ENCODE measurements at regions not wholly inside any gene's neighbourhood (a gene's known extent, or its start where the extent isn't known, plus 50 kb on each side); places are given as distances from the start of the nearest gene placed in this dataset.

DNA sequence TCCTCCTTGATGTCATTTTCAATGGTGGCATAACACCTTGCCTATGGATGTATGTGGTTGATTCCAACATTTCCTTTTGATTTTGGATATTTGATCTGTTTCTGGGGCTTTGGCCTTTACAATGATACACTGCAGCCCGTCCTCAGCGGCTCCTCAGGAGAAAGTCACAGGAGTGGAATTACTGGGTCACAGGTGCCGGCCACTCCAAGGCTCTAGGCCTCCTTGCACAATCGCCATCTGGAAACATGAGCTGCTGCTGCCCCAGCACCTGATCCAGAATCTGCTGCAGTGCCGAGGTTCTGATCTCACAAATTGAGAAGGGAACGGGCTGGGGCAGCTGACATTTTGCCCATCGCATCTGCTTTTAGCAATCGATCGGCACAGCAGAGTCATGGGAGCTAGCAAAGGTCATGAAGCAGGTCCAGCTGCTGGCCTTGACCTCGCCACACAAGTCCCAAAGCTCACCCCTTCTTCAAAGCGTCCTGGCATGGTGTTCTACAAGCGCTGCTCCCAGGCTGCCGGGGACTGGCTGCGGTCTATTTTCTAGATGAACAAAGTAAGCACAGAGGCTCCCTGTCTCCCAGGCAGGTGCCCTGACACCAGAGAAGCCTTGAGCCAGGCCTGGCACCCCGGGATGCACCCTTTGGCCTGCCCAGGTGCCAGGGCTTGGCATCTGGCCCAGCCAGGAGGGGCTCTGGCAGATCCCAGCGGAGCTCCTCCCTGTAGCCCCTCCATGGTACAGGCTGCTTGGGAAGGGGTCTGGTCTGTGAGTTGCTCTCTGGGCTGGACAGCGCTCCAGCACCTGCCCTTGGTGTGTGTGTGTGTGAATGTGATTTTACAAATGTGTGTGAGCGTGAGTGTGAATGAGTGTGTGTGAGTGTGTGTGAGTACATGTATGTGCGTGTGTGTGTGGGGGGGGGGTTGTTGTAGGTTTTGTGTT lies 201.8 kb downstream of the GLRX3 start:
- POLR2A ChIA-PET: no interaction called here
- no peaks in the 10 kb centered on the region for H3K9me3 Mint-ChIP-seq
- peaks cover 3% of the 10 kb centered on the region for H3K27me3 Mint-ChIP-seq
- intact Hi-C loops (cut with micrococcal nuclease): no loop called here
- H3K4me1 Mint-ChIP-seq (ENCODE audit: low read depth): no peaks in the 10 kb centered on the region
- H3K4me3 Mint-ChIP-seq: no peak overlapping the region
- CTCF ChIA-PET: no interaction called here
- DNase-seq: no peak
- no peak overlapping the region for H3K27ac Mint-ChIP-seq
- H3K36me3 Mint-ChIP-seq: no peaks in the 10 kb centered on the region

GRCh38 chr10:130338636-130339024 lies 202.4 kb downstream of the GLRX3 start:
- no peak for DNase-seq
- Mint-ChIP-seq H3K4me1 (ENCODE audit: low read depth) (no peaks in the 10 kb centered on the region), H3K36me3 (no peaks in the 10 kb centered on the region), H3K4me3 (no peak overlapping the region), H3K27me3 (peaks cover 3% of the 10 kb centered on the region), H3K9me3 (no peaks in the 10 kb centered on the region), H3K27ac (no peak overlapping the region)
- CTCF ChIA-PET: no interaction called here
- POLR2A ChIA-PET: no interaction called here
- intact Hi-C loops (cut with micrococcal nuclease): no loop called here

DNA sequence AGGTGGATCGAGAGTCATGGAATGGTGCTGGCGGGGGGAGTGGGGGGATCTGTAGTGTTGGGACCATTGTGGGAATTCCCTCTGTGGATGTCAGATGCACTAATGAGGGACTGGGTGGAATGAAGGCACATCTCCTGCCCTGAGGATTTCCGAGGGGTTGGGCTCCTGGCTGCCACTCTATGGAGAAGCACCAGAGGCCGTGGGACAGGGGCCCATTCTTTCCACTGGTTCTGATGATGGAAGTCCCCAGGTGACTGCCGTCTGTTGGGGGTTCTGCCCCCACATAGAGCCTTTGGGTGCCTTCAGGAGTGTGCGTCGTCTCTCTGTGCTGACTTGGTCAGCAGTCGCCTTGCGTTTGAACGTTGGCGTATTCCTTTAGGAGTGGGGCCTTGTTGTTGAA lies 202.9 kb downstream of the GLRX3 start:
- H3K36me3 Mint-ChIP-seq: no peaks in the 10 kb centered on the region
- no peak for DNase-seq
- intact Hi-C loops (cut with micrococcal nuclease): no loop called here
- H3K27me3 Mint-ChIP-seq: peaks cover 3% of the 10 kb centered on the region
- no peak overlapping the region for H3K4me3 Mint-ChIP-seq
- ChIA-PET POLR2A (no interaction called here), CTCF (no interaction called here)
- H3K9me3 Mint-ChIP-seq: no peaks in the 10 kb centered on the region
- H3K27ac Mint-ChIP-seq: no peak overlapping the region
- H3K4me1 Mint-ChIP-seq (ENCODE audit: low read depth): no peaks in the 10 kb centered on the region

DNA sequence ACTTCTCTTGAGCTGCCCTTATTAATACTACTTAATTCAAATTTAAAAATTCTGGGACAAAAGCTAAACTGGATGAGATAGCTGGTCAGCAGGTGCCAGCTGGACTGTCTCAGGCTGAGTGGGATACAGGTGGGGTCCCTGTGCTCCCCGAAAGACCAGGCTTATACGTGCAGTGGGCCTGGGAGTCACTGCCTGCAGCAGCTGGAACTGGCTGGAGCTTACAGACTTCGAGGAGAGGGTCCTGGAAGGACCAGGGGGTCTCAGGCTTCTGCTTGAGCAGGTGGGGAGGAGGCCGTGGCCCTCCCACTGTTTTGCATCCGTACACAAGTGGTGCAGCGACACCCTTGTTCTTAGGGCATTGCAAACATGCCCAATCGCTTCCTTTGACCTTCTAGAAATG lies 203.7 kb downstream of the GLRX3 start:
- ChIA-PET POLR2A (no interaction called here), CTCF (no interaction called here)
- Mint-ChIP-seq H3K4me3 (no peak overlapping the region), H3K9me3 (no peaks in the 10 kb centered on the region), H3K27ac (no peak overlapping the region), H3K36me3 (no peaks in the 10 kb centered on the region), H3K27me3 (peaks cover 3% of the 10 kb centered on the region), H3K4me1 (ENCODE audit: low read depth) (no peaks in the 10 kb centered on the region)
- no peak for DNase-seq
- intact Hi-C loops (cut with micrococcal nuclease): no loop called here

- no peak for DNase-seq
- H3K4me1 Mint-ChIP-seq (ENCODE audit: low read depth): no peaks in the 10 kb centered on the region
- no peaks in the 10 kb centered on the region for H3K36me3 Mint-ChIP-seq
- H3K27ac Mint-ChIP-seq: no peak overlapping the region
- POLR2A ChIA-PET: no interaction called here
- no peaks in the 10 kb centered on the region for H3K9me3 Mint-ChIP-seq
- intact Hi-C loops (cut with micrococcal nuclease): no loop called here
- CTCF ChIA-PET: no interaction called here
- no peak overlapping the region for H3K4me3 Mint-ChIP-seq
- peaks cover 3% of the 10 kb centered on the region for H3K27me3 Mint-ChIP-seq
These were observed 204.6 kb downstream of the GLRX3 start for GRCh38 chr10:130340816-130341215.

DNA sequence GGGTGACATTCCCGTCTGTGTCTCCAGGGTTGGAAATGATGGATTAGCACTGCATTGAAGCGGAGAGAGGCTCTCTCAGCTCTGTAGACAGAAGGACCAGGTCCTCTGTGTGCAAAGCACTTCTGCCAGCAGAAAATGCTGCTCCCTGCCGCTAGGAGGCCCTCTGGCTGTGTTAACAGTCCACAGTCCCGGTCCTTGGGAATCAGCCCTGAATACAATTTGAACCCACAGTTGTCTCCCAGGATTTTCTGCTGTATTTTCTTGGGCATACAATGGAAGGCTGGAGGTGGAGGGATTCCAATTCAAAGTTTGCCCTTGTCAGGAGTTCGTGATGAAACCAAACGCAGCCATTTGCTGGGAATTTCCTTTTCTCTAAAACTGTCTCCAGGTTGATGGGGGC lies 205.2 kb downstream of the GLRX3 start:
- Mint-ChIP-seq H3K4me1 (ENCODE audit: low read depth) (no peaks in the 10 kb centered on the region), H3K4me3 (no peak overlapping the region), H3K27ac (no peak overlapping the region), H3K9me3 (no peaks in the 10 kb centered on the region), H3K36me3 (no peaks in the 10 kb centered on the region), H3K27me3 (peaks cover 3% of the 10 kb centered on the region)
- intact Hi-C loops (cut with micrococcal nuclease): no loop called here
- CTCF ChIA-PET: no interaction called here
- DNase-seq: peak; percentile 22
- POLR2A ChIA-PET: no interaction called here

DNA sequence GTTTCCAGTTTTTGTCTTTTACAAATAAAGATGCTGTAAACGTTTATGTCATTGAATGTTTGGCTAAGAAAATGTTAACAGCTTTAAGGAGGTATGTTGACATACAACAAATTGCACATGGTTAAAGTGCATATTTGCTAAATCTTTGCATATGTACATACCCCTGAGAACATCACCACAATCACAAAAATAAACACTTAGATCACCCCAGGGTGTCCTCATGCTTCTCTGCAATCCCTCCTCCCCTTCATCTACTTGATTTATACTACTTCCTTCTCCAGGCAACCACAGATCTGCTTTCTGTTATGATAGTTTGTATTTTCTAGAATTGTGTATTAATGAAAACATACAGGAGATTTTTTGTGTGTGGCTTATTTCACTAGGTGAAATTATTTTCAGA lies 209.5 kb downstream of the GLRX3 start:
- ChIA-PET POLR2A (no interaction called here), CTCF (no interaction called here)
- Mint-ChIP-seq H3K27ac (no peak overlapping the region), H3K4me3 (no peak overlapping the region), H3K9me3 (peaks cover 9% of the 10 kb centered on the region), H3K4me1 (ENCODE audit: low read depth) (no peaks in the 10 kb centered on the region), H3K27me3 (no peaks in the 10 kb centered on the region), H3K36me3 (no peaks in the 10 kb centered on the region)
- DNase-seq: no peak
- intact Hi-C loops (cut with micrococcal nuclease): no loop called here

DNA sequence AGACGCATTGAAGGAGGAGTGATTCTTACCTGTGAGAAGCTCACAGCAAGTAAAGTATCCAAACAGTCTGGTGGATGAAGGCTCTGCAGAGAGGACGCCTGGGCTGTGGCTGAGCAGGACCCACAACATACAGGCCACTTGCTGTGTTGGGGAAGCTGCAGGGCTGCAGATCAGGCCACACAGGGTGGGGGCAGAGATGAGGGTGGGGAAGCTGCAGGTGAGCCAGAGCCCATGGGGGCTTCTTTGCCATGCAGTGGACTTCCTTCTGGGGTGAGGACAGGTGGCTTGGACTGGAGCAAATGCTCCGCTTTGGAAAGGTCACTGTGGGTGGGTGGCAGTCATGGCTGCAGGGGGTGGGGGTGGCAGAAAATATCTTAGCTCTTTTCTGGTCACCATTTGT lies 214.8 kb downstream of the GLRX3 start:
- H3K27me3 Mint-ChIP-seq: peaks cover 1% of the 10 kb centered on the region
- no peaks in the 10 kb centered on the region for H3K36me3 Mint-ChIP-seq
- H3K27ac Mint-ChIP-seq: no peak overlapping the region
- intact Hi-C loops (cut with micrococcal nuclease): no loop called here
- POLR2A ChIA-PET: no interaction called here
- DNase-seq: no peak
- no peaks in the 10 kb centered on the region for H3K4me1 Mint-ChIP-seq (ENCODE audit: low read depth)
- no peak overlapping the region for H3K4me3 Mint-ChIP-seq
- H3K9me3 Mint-ChIP-seq: peaks cover 9% of the 10 kb centered on the region
- CTCF ChIA-PET: no interaction called here

GRCh38 chr10:130351466-130352290 lies 215.5 kb downstream of the GLRX3 start:
- no peaks in the 10 kb centered on the region for H3K36me3 Mint-ChIP-seq
- DNase-seq: no peak
- no peaks in the 10 kb centered on the region for H3K4me1 Mint-ChIP-seq (ENCODE audit: low read depth)

DNA sequence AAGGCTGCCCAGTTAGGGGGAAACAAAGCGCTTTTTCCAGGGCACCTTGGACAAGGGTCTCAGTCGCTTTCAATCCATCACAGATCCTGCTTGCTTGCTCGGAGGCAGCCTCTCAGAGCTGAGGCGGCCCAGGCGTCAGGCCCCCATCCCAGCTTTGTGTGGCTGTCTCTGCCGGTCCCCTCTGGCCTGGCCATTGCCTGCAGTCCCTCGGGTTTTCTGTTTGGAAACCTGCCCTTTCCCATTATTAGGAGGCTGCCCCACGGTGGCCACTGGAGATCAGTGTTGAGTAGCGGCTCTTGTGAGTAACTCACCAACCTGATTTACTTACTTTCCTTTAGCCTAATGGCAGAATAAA lies 216.1 kb downstream of the GLRX3 start:
- no peaks in the 10 kb centered on the region for H3K4me1 Mint-ChIP-seq (ENCODE audit: low read depth)
- H3K27me3 Mint-ChIP-seq: peaks cover 1% of the 10 kb centered on the region
- H3K27ac Mint-ChIP-seq: no peak overlapping the region
- CTCF ChIA-PET: no interaction called here
- no peaks in the 10 kb centered on the region for H3K36me3 Mint-ChIP-seq
- H3K9me3 Mint-ChIP-seq: peaks cover 12% of the 10 kb centered on the region
- no peak overlapping the region for H3K4me3 Mint-ChIP-seq
- no peak for DNase-seq
- intact Hi-C loops (cut with micrococcal nuclease): no loop called here
- POLR2A ChIA-PET: no interaction called here

More at GRCh38 chr10:130351466-130352290, 215.5 kb downstream of the GLRX3 start:
- Mint-ChIP-seq H3K27me3 (peaks cover 1% of the 10 kb centered on the region), H3K27ac (no peak overlapping the region), H3K9me3 (peaks cover 12% of the 10 kb centered on the region), H3K4me3 (no peak overlapping the region)
- intact Hi-C loops (cut with micrococcal nuclease): no loop called here
- ChIA-PET CTCF (no interaction called here), POLR2A (no interaction called here)

GRCh38 chr10:130353928-130354572 lies 217.9 kb downstream of the GLRX3 start:
- peaks cover 1% of the 10 kb centered on the region for H3K27me3 Mint-ChIP-seq
- no peak overlapping the region for H3K27ac Mint-ChIP-seq
- no peaks in the 10 kb centered on the region for H3K36me3 Mint-ChIP-seq
- H3K4me1 Mint-ChIP-seq (ENCODE audit: low read depth): no peaks in the 10 kb centered on the region
- no peak overlapping the region for H3K4me3 Mint-ChIP-seq
- CTCF ChIA-PET: no interaction called here
- DNase-seq: no peak
- H3K9me3 Mint-ChIP-seq: peaks cover 5% of the 10 kb centered on the region
- POLR2A ChIA-PET: no interaction called here
- intact Hi-C loops (cut with micrococcal nuclease): no loop called here

- no peak for DNase-seq
- CTCF ChIA-PET: no interaction called here
- no peak overlapping the region for H3K4me3 Mint-ChIP-seq
- POLR2A ChIA-PET: no interaction called here
- peaks cover 1% of the 10 kb centered on the region for H3K27me3 Mint-ChIP-seq
- no peaks in the 10 kb centered on the region for H3K36me3 Mint-ChIP-seq
- H3K27ac Mint-ChIP-seq: no peak overlapping the region
- peaks cover 3% of the 10 kb centered on the region for H3K9me3 Mint-ChIP-seq
- intact Hi-C loops (cut with micrococcal nuclease): no loop called here
- no peaks in the 10 kb centered on the region for H3K4me1 Mint-ChIP-seq (ENCODE audit: low read depth)
These were observed 218.4 kb downstream of the GLRX3 start for GRCh38 chr10:130354573-130354954.
